Activated naive CD4-positive, alpha-beta T cell (primary cell): ENCODE measurements at regions not wholly inside any gene's neighbourhood (a gene's known extent, or its start where the extent isn't known, plus 50 kb on each side); places are given as distances from the start of the nearest gene placed in this dataset.

Source experiments
- DNase-seq, 4 experiments: peaks; one replicate each; lab custom pipeline; 2025; lab: John Stamatoyannopoulos, UW

- no peak for DNase-seq
Measured at GRCh38 chr15:95866711-95867440, 463.6 kb upstream of the NR2F2 start.

- DNase-seq = no peak
Measured at GRCh38 chr15:95868450-95868849, 462.1 kb upstream of the NR2F2 start.

- no peak for DNase-seq
Measured at GRCh38 chr15:95868970-95869369, 461.5 kb upstream of the NR2F2 start.

GRCh38 chr15:95869920-95870319 lies 460.6 kb upstream of the NR2F2 start:
- DNase-seq = no peak

GRCh38 chr15:95872366-95872771 lies 458.1 kb upstream of the NR2F2 start:
- no peak for DNase-seq

GRCh38 chr15:95874637-95875036 lies 455.9 kb upstream of the NR2F2 start:
- DNase-seq = no peak

GRCh38 chr15:95875121-95875643 lies 455.3 kb upstream of the NR2F2 start:
- no peak for DNase-seq

GRCh38 chr15:95880031-95880570 lies 450.4 kb upstream of the NR2F2 start:
- DNase-seq = no peak

GRCh38 chr15:95880630-95881029 lies 449.9 kb upstream of the NR2F2 start:
- no peak for DNase-seq

- DNase-seq = no peak
Measured at GRCh38 chr15:95883064-95883463, 447.4 kb upstream of the NR2F2 start.

- no peak for DNase-seq
Measured at GRCh38 chr15:95884276-95884675, 446.2 kb upstream of the NR2F2 start.

- no peak for DNase-seq
Measured at GRCh38 chr15:95887666-95888390, 442.7 kb upstream of the NR2F2 start.

GRCh38 chr15:95888762-95889161 lies 441.7 kb upstream of the NR2F2 start:
- DNase-seq = no peak

- DNase-seq = no peak
Measured at GRCh38 chr15:95894407-95894956, 436.0 kb upstream of the NR2F2 start.

GRCh38 chr15:95895508-95895907 lies 435.0 kb upstream of the NR2F2 start:
- no peak for DNase-seq

- no peak for DNase-seq
Measured at GRCh38 chr15:95897651-95898050, 432.8 kb upstream of the NR2F2 start.

GRCh38 chr15:95898761-95899160 lies 431.7 kb upstream of the NR2F2 start:
- DNase-seq = no peak

- no peak for DNase-seq
Measured at GRCh38 chr15:95901271-95901670, 429.2 kb upstream of the NR2F2 start.

- no peak for DNase-seq
Measured at GRCh38 chr15:95902606-95903005, 427.9 kb upstream of the NR2F2 start.

GRCh38 chr15:95903352-95903751 lies 427.1 kb upstream of the NR2F2 start:
- DNase-seq = no peak

GRCh38 chr15:95910643-95911212 lies 419.8 kb upstream of the NR2F2 start:
- DNase-seq = no peak

- no peak for DNase-seq
Measured at GRCh38 chr15:95911570-95912279, 418.8 kb upstream of the NR2F2 start.
